ENCODE measurements at regions not wholly inside any gene's neighbourhood (a gene's known extent, or its start where the extent isn't known, plus 50 kb on each side); places are given as distances from the start of the nearest gene placed in this dataset.

DNA sequence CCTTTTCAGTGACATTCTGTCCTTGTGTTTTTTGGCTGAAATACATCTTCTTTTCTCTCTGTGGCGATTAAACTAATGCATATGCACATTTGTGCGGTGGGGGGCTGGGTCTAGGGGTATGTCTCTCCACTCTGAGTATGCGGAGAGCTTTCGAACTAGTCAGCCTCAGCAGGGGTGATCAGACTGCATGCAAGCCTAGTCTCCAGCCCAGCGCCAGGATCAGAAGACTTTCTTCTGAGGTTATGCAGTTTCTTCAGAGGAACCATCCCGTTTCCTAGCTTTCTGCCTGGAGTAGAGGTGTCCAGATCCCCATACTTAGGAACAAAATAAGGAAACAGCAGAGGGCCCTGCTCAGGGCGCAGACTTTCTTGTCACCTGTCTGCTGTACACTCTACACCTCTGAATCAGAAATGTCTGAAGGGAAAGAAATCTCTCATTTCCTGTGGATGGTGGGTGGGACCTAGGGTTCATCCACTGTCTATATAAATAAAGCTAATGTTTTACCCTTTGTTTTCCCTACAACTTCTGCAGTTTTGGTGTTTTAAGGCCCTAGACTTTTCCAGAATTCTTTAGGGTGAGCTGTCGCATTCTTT is 230.4 kb downstream of the ABHD5 start:
- TF ChIP-seq, protein P1, sequence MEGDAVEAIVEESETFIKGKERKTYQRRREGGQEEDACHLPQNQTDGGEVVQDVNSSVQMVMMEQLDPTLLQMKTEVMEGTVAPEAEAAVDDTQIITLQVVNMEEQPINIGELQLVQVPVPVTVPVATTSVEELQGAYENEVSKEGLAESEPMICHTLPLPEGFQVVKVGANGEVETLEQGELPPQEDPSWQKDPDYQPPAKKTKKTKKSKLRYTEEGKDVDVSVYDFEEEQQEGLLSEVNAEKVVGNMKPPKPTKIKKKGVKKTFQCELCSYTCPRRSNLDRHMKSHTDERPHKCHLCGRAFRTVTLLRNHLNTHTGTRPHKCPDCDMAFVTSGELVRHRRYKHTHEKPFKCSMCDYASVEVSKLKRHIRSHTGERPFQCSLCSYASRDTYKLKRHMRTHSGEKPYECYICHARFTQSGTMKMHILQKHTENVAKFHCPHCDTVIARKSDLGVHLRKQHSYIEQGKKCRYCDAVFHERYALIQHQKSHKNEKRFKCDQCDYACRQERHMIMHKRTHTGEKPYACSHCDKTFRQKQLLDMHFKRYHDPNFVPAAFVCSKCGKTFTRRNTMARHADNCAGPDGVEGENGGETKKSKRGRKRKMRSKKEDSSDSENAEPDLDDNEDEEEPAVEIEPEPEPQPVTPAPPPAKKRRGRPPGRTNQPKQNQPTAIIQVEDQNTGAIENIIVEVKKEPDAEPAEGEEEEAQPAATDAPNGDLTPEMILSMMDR (IDR thresholded peaks at IDR 0.05; ENCODE audit: poor library complexity, severe bottlenecking): no peak
- no peak for TF ChIP-seq EZH2 (IDR thresholded peaks at IDR 0.05; ENCODE audit: borderline replicate concordance, insufficient read depth, low read length, poor library complexity, severe bottlenecking)
- TF ChIP-seq POLR2AphosphoS5 (IDR thresholded peaks at IDR 0.05): no peak
- TF ChIP-seq, protein P2, sequence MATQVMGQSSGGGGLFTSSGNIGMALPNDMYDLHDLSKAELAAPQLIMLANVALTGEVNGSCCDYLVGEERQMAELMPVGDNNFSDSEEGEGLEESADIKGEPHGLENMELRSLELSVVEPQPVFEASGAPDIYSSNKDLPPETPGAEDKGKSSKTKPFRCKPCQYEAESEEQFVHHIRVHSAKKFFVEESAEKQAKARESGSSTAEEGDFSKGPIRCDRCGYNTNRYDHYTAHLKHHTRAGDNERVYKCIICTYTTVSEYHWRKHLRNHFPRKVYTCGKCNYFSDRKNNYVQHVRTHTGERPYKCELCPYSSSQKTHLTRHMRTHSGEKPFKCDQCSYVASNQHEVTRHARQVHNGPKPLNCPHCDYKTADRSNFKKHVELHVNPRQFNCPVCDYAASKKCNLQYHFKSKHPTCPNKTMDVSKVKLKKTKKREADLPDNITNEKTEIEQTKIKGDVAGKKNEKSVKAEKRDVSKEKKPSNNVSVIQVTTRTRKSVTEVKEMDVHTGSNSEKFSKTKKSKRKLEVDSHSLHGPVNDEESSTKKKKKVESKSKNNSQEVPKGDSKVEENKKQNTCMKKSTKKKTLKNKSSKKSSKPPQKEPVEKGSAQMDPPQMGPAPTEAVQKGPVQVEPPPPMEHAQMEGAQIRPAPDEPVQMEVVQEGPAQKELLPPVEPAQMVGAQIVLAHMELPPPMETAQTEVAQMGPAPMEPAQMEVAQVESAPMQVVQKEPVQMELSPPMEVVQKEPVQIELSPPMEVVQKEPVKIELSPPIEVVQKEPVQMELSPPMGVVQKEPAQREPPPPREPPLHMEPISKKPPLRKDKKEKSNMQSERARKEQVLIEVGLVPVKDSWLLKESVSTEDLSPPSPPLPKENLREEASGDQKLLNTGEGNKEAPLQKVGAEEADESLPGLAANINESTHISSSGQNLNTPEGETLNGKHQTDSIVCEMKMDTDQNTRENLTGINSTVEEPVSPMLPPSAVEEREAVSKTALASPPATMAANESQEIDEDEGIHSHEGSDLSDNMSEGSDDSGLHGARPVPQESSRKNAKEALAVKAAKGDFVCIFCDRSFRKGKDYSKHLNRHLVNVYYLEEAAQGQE (IDR thresholded peaks at IDR 0.05; ENCODE audit: borderline replicate concordance): no peak

All from neural cell (in vitro differentiated cells).